NOMO-1 treated with dmso at 0.1 percent for 144 hours (cell line): ENCODE measurements at regions not wholly inside any gene's neighbourhood (a gene's known extent, or its start where the extent isn't known, plus 50 kb on each side); places are given as distances from the start of the nearest gene placed in this dataset.
A peak's percentile ranks its signal among the peaks of the same experiment; 100 is the strongest.
"Not testable (repeated sequence)": the region's sequence is repeated elsewhere in the genome, so short reads cannot be mapped to it uniquely, and the experiment has no call there.

Experiments used
- DNase-seq: peaks from one replicate; lab custom pipeline; 2025; ENCODE audit not compliant: unreplicated experiment; lab: John Stamatoyannopoulos, UW

GRCh38 chrX:112577146-112577545, 102.6 kb downstream of the LHFPL1 start:
- DNase-seq: no peak

GRCh38 chrX:112571388-112571787, 108.3 kb downstream of the LHFPL1 start:
- no peak for DNase-seq

GRCh38 chrX:112555831-112556230, 123.9 kb downstream of the LHFPL1 start:
- DNase-seq: no peak

GRCh38 chrX:112545051-112545450, 134.7 kb downstream of the LHFPL1 start:
- DNase-seq: no peak

DNA sequence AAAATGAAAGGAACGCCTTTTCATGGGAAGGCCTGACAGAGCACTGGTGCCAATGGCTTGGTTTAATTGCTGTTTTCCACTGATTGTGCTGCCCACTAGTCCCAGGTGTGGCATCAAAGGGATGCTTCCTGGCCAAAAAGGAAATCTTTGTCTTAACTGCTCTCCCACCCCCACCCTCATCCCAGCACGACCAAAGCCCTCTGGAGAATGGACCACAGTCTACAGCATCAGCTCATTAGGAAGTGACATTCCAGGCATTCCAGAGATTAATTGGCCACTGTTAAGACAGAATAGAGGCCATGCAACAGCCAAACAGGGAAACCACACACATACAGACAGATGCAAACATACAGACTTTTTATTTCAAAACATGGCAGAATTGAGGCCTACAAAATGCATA, 143.2 kb downstream of the LHFPL1 start:
- no peak for DNase-seq

- DNase-seq: no peak
These were observed 151.8 kb downstream of the LHFPL1 start for GRCh38 chrX:112527903-112528302.

DNA sequence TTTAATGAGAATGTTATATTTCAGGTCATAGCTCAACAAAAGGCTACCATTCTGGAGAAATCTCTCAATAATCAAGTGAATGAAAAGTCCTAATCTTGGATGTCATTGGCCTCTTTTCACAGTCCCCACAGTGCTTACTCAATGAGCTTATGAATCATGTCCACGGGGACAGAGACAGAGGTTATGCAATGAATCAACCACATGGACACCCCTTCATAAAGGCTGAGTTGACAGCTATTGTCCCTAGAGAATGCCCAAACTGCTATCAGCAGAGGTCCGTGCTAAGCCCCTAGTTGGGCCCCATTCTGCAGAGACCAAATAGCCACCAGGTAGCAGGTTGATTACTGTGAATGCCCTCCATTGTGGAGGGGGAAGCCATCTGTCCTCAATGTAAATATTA, 158.1 kb downstream of the LHFPL1 start:
- DNase-seq: no peak

GRCh38 chrX:112520124-112520523, 159.6 kb downstream of the LHFPL1 start:
- DNase-seq: no peak

- DNase-seq: no peak
These were observed 166.6 kb downstream of the LHFPL1 start for GRCh38 chrX:112513154-112513553.

DNA sequence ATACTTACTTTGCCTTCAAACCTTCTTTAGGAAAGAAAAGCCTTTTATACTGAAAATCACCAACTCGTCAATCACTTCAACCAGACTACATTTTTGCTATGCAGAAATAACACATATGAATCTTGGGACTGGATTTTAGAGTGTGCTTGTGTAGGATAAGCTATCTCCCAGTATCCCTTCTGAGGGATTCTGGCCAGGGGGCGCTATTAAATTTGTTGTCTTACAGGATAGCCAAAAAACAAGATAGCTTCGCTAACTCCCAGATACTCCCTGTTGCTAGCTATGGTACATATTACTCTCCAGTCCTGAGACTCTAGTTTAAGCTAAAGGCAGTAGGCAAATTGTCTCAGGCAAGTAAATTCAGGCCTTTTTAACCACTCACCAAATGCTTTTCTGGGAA, 167.2 kb downstream of the LHFPL1 start:
- no peak for DNase-seq

DNA sequence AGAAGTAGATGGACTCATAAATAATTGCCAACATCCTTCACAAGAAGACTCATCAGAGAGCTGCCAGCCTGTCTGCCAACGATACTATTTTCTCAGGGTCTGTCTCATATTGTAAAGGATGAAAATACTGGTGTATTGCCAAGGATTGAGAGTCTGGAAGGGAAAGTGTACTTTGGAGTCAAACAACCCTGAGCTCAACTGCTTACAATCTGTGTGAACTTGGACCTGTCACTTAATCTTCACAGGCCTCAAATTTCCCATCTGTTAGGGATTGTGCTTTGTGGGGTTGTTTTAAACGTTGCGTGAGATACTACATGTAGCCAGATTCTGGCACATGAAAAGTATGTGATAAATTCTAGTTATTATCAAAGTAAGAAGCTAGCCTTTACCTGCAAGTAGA, 169.1 kb downstream of the LHFPL1 start:
- no peak for DNase-seq

DNA sequence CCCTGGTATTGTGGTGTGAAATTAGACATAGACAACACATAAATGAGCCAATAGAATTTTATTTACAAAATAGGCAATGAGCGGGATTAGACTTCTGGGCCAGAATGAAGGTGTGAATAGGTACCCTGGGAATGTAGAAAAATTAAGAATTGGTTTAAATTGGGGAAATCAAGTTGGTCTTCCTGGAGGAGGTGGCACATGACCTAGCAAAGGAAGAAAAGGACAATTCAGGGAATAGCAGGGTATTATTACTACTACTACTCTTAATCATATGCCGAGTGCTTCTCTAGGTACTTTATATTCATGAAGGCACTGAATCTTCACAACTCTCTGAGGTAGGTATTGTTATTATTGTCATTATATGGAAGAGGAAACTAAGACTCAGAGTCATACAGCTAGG, 202.1 kb downstream of the LHFPL1 start:
- DNase-seq: no peak

- no peak for DNase-seq
These were observed 206.1 kb downstream of the LHFPL1 start for GRCh38 chrX:112473654-112474053.

- DNase-seq: no peak
These were observed 209.2 kb downstream of the LHFPL1 start for GRCh38 chrX:112470551-112470950.

DNA sequence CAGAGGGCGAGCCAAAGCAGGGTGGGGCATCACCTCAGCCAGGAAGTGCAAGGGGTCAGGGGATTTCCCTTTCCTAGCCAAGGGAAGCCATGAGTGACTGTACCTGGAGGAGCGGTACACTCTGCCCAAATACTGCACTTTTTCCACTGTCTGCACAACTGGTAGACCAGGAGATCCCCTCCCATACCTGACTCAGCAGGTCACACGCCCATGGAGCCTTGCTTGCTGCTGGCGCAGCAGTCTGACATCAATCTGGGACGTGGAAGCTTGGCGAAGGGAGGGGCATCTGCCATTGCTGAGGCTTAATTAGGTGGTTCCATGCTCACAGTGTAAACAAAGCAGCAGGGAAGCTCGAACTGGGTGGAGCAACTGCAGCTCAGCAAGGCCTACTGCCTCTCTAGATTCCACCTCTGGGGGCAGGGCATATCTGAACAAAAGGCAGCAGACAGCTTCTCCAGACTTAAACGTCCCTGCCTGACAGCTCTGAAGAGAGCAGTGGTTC, 217.7 kb downstream of the LHFPL1 start:
- DNase-seq: not testable (repeated sequence)

- DNase-seq: no peak
These were observed 221.9 kb downstream of the LHFPL1 start for GRCh38 chrX:112457788-112458187.

- no peak for DNase-seq
These were observed 228.9 kb downstream of the LHFPL1 start for GRCh38 chrX:112450810-112451209.

DNA sequence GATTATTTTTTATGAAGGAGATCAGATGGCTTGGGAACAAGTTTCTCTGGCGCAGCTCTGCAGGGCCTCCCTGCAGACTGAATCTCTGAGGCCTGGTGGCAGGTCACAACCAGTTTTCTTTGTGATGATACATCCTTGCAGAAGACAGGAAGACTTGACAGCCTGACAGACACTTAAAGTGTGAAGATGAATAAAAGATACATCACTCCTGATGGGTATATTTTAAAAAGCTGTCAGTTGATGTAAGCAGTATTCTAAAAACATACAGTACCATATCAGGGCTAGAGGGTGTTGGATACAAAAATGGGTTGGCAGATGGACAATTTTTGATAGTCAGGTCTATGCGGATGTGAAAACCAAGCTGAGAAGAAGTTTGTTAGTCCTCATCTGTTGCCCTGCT, 239.5 kb downstream of the LHFPL1 start:
- no peak for DNase-seq

DNA sequence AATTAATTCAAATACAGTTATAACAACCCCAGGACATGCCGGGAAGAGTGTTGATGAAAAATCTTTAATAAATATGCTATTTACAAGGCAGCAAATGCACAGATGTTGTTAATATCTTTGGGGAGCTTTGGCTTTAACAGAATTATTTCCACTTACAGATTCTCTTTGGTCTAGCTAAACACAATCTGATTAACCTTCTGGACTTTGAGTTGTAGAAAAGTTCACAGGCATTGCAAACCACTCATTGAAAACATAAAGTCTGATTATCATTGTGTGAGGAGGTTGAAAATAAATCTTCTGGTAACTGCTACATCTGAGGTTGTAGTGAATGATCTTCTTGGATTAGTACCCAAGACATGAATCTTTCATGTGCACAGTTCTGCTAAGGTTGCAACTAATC, 255.6 kb downstream of the LHFPL1 start:
- DNase-seq: no peak

GRCh38 chrX:112391313-112391712, 288.4 kb downstream of the LHFPL1 start:
- DNase-seq: no peak

GRCh38 chrX:112381649-112382298, 298.0 kb downstream of the LHFPL1 start:
- DNase-seq: peak; percentile 24

DNA sequence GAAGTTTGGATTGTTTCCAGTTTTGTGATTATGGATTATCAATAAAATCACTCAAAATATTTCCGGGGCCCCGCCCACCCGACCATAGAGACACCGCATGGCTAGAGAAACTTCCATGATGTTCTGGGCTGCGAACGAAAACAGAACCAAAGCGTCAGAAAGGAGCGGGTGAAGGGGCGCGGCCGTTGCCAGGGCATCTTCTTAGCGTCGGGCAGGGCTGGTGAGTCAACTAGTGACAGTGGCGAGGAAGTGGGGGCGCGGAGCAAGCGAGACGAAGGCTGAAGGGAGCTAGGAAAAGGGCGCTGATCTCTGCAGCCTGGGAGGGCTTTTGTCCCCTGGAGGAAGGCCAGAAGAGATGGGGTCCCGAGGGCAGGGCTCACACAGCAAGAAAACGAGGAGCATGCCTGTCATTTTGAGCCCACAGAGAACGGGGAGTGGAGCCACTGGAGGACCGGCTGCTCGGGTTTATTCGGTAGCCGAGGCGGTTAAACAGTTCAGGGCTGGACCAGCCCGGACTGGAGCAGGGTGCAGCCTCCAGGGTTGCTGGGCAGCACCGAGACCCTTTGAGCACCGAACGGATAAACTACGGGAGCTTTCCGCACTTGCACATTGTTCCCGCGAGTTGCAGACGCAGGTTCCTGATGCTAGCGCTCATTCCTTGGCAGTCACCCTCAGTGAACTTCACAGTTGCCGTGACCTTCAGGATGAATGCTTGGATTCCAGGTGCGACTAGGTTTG, 298.1 kb upstream of the TRPC5 start:
- no peak for DNase-seq

- no peak for DNase-seq
These were observed 294.9 kb upstream of the TRPC5 start for GRCh38 chrX:112377481-112377880.
